HAP-1 (cell line): ENCODE measurements at regions not wholly inside any gene's neighbourhood (a gene's known extent, or its start where the extent isn't known, plus 50 kb on each side); places are given as distances from the start of the nearest gene placed in this dataset.
A peak's percentile ranks its signal among the peaks of the same experiment; 100 is the strongest.

Experiments used
- DNase-seq, 2 experiments: peaks; one replicate each; pipeline ENCODE4 v3.0.0-alpha.2; 2016 to 2020; ENCODE audit warnings: low spot score in 2 of 2
- H3K27me3 ChIP-seq: fragments of 250-450 bp; sonication (Bioruptor Pico); 2 replicates; pipeline ENCODE4 v1.5.1; 2020; ENCODE audit warnings: low read depth, mild to moderate bottlenecking, moderate library complexity
- H3K36me3 ChIP-seq: fragments of 250-450 bp; sonication (Bioruptor Pico); replicated peaks from 2 replicates; pipeline ENCODE4 v1.5.1; 2020; ENCODE audit warnings: mild to moderate bottlenecking
- H3K4me1 ChIP-seq: fragments of 250-450 bp; sonication (Bioruptor Pico); 2 replicates; pipeline ENCODE4 v1.5.1; 2020; ENCODE audit warnings: mild to moderate bottlenecking
- H3K4me3 ChIP-seq: fragments of 250-450 bp; sonication (Bioruptor Pico); 2 replicates; pipeline ENCODE4 v1.5.1; 2020; ENCODE audit warnings: mild to moderate bottlenecking, moderate library complexity
- H3K9me3 ChIP-seq: fragments of 250-450 bp; sonication (Bioruptor Pico); 2 replicates; pipeline ENCODE4 v1.5.1; 2020; ENCODE audit warnings: mild to moderate bottlenecking, moderate library complexity
- in situ Hi-C: fragments of 300-500 bp; cut with MboI; formaldehyde crosslinking; loops from 3 replicates; pipeline ENCODE4 v1.14.3; 2020; ENCODE audit warnings: low sequenced_read_pairs, inconsistent platforms, mixed read lengths

DNA sequence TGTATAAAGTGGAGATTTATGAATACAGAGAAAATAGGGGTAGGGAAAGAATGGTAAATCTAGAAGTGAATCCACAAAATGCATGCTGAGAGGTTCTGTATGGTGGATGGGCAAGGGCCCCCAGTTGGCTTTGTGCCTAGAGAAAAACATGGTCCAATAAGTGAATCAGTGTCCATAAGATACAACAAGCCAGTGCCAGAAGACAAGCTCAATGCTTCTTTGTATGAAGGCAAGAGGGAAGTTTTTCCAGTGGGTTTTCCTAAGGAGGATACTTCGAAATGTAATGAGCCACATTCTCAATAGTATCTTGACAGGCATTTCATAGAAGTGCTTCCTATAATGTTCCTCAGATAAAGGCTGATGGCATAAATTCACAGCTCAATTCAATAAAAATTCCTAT is 169.4 kb upstream of the HMCN1 start:
- H3K36me3 ChIP-seq: no peaks in the 10 kb centered on the region; the same call in 1 of the 2 replicates
- no peaks in the 10 kb centered on the region for H3K27me3 ChIP-seq
- no peak overlapping the region for H3K4me3 ChIP-seq
- H3K9me3 ChIP-seq: no peaks in the 10 kb centered on the region
- peaks cover 14% of the 10 kb centered on the region for H3K4me1 ChIP-seq
- DNase-seq: no peak
- in situ Hi-C loops: no loop called here

- H3K4me1 ChIP-seq: peaks cover 27% of the 10 kb centered on the region
- in situ Hi-C loops: no loop called here
Observed at GRCh38 chr1:185562461-185563359, 171.5 kb upstream of the HMCN1 start.

DNA sequence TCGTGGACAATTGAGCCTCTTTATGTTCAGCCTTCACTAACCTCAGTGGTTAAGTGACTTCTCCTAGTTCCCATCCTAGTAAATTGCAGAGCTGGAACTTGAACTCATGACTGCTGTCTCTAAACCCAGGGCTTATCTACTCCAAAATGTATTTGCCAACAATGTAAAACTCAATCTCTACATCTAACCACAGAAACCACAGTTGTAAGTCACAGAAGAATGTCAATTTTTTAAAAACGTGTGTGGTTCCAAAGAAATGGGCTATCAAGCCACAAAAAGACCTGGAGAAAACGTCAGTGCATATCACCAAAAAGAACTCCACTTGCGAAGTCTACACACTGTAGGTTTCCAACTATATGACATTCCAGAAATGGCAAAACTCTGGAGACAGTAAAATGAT is 172.6 kb upstream of the HMCN1 start:
- Histone ChIP-seq H3K9me3 (no peaks in the 10 kb centered on the region), H3K4me1 (peaks cover 27% of the 10 kb centered on the region), H3K36me3 (no peaks in the 10 kb centered on the region), H3K27me3 (no peaks in the 10 kb centered on the region), H3K4me3 (no peak overlapping the region)
- in situ Hi-C loops: no loop called here
- DNase-seq: no peak

More at GRCh38 chr1:185562461-185563359, 171.5 kb upstream of the HMCN1 start:
- no peaks in the 10 kb centered on the region; the same call in 1 of the 2 replicates for H3K36me3 ChIP-seq
- DNase-seq: no peak
- H3K4me3 ChIP-seq: no peak overlapping the region
- no peaks in the 10 kb centered on the region for H3K9me3 ChIP-seq
- H3K27me3 ChIP-seq: no peaks in the 10 kb centered on the region

DNA sequence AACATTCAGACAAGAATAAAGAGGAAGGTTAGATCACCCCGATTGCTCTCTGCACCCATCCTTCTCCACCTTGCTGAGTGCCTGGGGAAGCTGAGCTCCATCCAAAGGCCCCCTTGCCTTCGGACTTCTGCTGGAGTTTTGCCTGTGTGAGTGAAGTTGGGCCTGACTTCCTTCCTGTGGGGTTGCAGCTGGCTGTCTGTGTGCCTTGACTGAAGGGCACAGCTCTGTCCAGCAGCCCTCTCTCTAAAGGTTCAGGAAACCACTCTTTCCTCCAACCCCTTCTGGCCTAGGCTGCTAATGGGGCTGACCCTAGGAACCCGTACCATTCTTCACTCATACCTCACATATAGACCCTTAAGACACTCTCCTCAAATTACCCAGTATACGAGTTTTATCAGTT is 173.4 kb upstream of the HMCN1 start:
- in situ Hi-C loops: no loop called here

DNA sequence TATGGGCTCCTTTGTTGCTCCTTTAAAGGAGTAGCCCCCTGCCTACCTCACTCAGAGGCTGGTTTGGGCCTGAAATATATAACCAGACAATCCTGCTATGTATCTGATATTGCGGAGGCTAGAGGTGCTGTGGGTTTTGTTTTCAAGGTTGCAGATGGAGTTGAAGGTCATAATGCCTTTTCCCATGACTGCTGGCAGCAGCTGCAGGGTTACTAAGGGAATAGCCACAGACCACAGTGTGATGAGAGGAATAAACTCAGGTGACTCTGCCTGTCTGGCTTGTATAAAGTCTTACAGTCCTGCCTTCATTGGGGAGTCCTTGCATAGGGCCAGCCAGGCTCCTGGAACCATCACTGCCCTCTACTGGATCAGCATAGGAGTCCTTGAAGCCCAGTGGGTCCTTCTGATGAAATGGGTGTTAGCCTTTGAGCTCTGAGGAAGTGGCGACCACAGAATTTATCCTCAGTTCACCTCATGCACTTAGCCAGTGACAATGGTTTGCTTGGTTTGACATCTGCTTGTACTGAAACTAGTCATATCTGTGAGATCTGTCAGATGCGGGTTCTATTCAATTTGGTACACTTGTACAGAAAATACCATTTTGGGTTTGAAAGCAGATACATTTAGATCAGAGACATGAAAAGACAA is 174.4 kb upstream of the HMCN1 start:
- peaks cover 27% of the 10 kb centered on the region for H3K4me1 ChIP-seq
- H3K36me3 ChIP-seq: no peaks in the 10 kb centered on the region
- in situ Hi-C loops: no loop called here
- H3K9me3 ChIP-seq: no peaks in the 10 kb centered on the region
- DNase-seq: peak; percentile 49 to 68
- no peak overlapping the region for H3K4me3 ChIP-seq
- no peaks in the 10 kb centered on the region for H3K27me3 ChIP-seq

More for the DNA sequence above, 173.4 kb upstream of the HMCN1 start:
- H3K36me3 ChIP-seq: no peaks in the 10 kb centered on the region
- H3K9me3 ChIP-seq: no peaks in the 10 kb centered on the region
- no peak for DNase-seq
- H3K4me3 ChIP-seq: no peak overlapping the region
- H3K27me3 ChIP-seq: no peaks in the 10 kb centered on the region
- H3K4me1 ChIP-seq: peaks cover 27% of the 10 kb centered on the region

- Histone ChIP-seq H3K27me3 (no peaks in the 10 kb centered on the region), H3K36me3 (no peaks in the 10 kb centered on the region), H3K4me3 (no peak overlapping the region), H3K4me1 (peaks cover 27% of the 10 kb centered on the region), H3K9me3 (no peaks in the 10 kb centered on the region)
- in situ Hi-C loops: no loop called here
- DNase-seq: no peak
Observed at GRCh38 chr1:185559151-185559550, 175.0 kb upstream of the HMCN1 start.

DNA sequence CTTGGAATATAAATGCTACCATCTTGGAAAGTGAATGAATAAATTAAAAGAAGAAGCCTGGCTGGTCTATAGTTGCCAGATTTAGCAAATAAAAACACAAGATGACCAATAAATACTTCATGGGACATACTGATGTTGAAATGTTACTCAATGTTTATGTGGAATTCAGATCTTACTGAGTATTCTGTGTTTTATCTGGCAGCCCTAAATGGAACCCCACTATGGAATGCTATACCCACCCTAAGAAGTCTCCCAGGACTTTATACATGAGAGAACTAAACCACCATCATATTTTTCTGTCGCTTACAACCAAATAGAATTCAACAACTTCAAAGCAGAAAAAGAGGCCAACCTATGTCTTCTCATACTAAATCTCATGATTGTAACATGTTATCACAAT is 177.6 kb upstream of the HMCN1 start:
- Histone ChIP-seq H3K4me3 (no peak overlapping the region), H3K4me1 (peaks cover 23% of the 10 kb centered on the region)
- in situ Hi-C loops: no loop called here

GRCh38 chr1:185555743-185556142 is 178.4 kb upstream of the HMCN1 start:
- Histone ChIP-seq H3K27me3 (no peaks in the 10 kb centered on the region), H3K4me1 (peaks cover 22% of the 10 kb centered on the region), H3K4me3 (no peak overlapping the region), H3K9me3 (no peaks in the 10 kb centered on the region), H3K36me3 (no peaks in the 10 kb centered on the region)
- DNase-seq: no peak
- in situ Hi-C loops: no loop called here

More for the DNA sequence above, 177.6 kb upstream of the HMCN1 start:
- DNase-seq: no peak
- H3K27me3 ChIP-seq: no peaks in the 10 kb centered on the region
- no peaks in the 10 kb centered on the region for H3K36me3 ChIP-seq
- H3K9me3 ChIP-seq: no peaks in the 10 kb centered on the region

- DNase-seq: no peak
- Histone ChIP-seq H3K4me3 (no peak overlapping the region), H3K27me3 (no peaks in the 10 kb centered on the region), H3K4me1 (peaks cover 7% of the 10 kb centered on the region), H3K36me3 (no peaks in the 10 kb centered on the region), H3K9me3 (no peaks in the 10 kb centered on the region)
- in situ Hi-C loops: no loop called here
Observed at GRCh38 chr1:185551008-185551407, 183.2 kb upstream of the HMCN1 start.

- H3K27me3 ChIP-seq: no peaks in the 10 kb centered on the region
- DNase-seq: no peak
- H3K4me3 ChIP-seq: no peak overlapping the region
- in situ Hi-C loops: no loop called here
- no peaks in the 10 kb centered on the region for H3K36me3 ChIP-seq
- no peaks in the 10 kb centered on the region for H3K9me3 ChIP-seq
- H3K4me1 ChIP-seq: peaks cover 7% of the 10 kb centered on the region
Observed at GRCh38 chr1:185549906-185550305, 184.3 kb upstream of the HMCN1 start.

DNA sequence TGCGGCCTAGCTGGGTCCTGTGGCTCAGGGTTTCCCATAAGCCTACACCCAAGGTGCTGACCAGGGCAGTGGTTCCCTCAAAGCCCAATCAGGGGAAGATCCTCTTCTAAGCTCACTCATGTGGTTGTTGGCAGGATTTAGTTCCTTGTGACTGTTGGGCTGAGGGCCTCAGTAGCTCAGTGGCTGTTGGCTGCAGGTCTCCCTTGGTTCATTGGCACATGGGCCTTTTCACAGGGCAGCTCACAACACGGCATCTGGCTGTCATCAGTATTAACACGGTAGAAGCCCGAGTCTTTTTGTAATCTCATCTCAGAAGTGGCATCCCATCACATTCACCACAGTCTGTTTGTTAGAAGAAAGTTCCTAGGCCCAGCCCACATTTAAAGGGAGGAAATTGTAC is 188.2 kb upstream of the HMCN1 start:
- no peaks in the 10 kb centered on the region for H3K36me3 ChIP-seq
- no peaks in the 10 kb centered on the region for H3K9me3 ChIP-seq
- H3K4me1 ChIP-seq: peaks cover 26% of the 10 kb centered on the region
- no peak for DNase-seq
- in situ Hi-C loops: no loop called here
- H3K4me3 ChIP-seq: no peak overlapping the region
- H3K27me3 ChIP-seq: no peaks in the 10 kb centered on the region

GRCh38 chr1:185541871-185542301 is 192.3 kb upstream of the HMCN1 start:
- Histone ChIP-seq H3K27me3 (no peaks in the 10 kb centered on the region), H3K4me1 (peaks cover 24% of the 10 kb centered on the region), H3K9me3 (no peaks in the 10 kb centered on the region), H3K4me3 (no peak overlapping the region), H3K36me3 (no peaks in the 10 kb centered on the region)
- peak; percentile 48 to 96 for DNase-seq
- in situ Hi-C loops: no loop called here

DNA sequence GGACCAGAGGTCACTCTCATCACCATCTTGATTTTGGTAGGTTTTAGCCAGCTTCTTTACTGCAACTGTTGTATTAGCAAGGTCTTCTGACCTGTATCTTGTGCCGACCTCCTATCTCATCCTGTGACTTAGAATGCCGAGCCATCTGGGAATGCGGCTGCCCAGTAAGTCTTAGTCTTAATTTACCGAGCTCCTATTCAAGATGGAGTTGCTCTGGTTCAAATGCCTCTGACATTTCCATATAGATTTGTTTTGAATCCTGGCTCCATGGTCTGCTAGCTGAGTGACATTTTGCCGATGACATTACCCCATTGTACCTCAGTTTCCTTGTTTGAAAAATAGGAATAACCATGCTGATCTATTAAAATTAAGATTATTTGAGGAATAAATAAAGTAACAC is 193.9 kb upstream of the HMCN1 start:
- peaks cover 24% of the 10 kb centered on the region for H3K4me1 ChIP-seq
- no peak for DNase-seq
- H3K9me3 ChIP-seq: no peaks in the 10 kb centered on the region
- no peak overlapping the region for H3K4me3 ChIP-seq
- in situ Hi-C loops: no loop called here
- H3K27me3 ChIP-seq: no peaks in the 10 kb centered on the region
- no peaks in the 10 kb centered on the region for H3K36me3 ChIP-seq

DNA sequence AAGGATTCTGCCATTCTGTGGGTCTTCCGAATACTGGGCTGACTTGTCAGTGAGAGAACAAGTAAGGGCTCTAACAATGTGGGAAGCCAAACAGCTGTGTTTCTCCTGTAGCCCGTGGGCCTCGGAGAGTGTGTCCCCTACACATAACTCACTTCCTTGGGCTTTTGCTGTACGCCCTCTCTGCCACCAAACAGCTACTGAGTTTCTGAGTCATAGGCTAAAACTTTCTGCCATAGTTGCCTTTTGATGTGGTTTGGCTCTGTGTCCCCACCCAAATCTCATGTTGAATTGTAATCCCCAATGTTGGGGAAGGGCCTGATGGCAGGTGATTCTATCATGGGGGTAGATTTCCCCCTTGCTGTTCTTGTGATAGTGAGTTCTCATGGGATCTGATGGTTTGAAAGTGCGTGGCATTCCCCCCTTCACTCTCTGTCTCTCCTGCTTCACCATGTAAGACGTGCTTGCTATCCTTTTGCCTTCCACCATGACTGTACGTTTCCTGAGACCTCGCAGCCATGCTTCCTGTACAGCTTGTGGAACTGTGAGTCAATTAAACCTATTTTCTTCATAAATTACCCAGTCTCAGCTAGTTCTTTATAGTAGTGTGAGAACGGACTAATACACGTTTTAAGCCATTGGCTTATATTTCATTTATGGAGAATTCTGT is 194.8 kb upstream of the HMCN1 start:
- in situ Hi-C loops: no loop called here
- no peaks in the 10 kb centered on the region for H3K27me3 ChIP-seq

More for the DNA sequence above, 194.8 kb upstream of the HMCN1 start:
- Histone ChIP-seq H3K9me3 (no peaks in the 10 kb centered on the region), H3K36me3 (no peaks in the 10 kb centered on the region), H3K4me1 (peaks cover 24% of the 10 kb centered on the region), H3K4me3 (no peak overlapping the region)
- DNase-seq: no peak
